Testis (tissue), 2 donors: ENCODE measurements at regions not wholly inside any gene's neighbourhood (a gene's known extent, or its start where the extent isn't known, plus 50 kb on each side); places are given as distances from the start of the nearest gene placed in this dataset.
"Not testable (repeated sequence)": the region's sequence is repeated elsewhere in the genome, so short reads cannot be mapped to it uniquely, and the experiment has no call there.

Experiments used
- DNase-seq: peaks from one replicate; pipeline ENCODE4 v3.0.0-alpha.2; 2019
- H3K27ac ChIP-seq, 2 donors: fragments of 200-600 bp; sonication (generic); one replicate each; pipeline ENCODE4 v1.5.1; 2019
- H3K27me3 ChIP-seq: fragments of 200-600 bp; sonication (generic); one replicate; pipeline ENCODE4 v1.5.1; 2019
- H3K36me3 ChIP-seq: fragments of 200-600 bp; sonication (generic); one replicate; pipeline ENCODE4 v1.5.1; 2017; ENCODE audit warnings: low read depth; ENCODE audit errors: missing control alignments
- H3K4me1 ChIP-seq: fragments of 200-600 bp; sonication (generic); one replicate; pipeline ENCODE4 v1.5.1; 2019
- H3K4me3 ChIP-seq, 2 donors: fragments of 200-600 bp; sonication (generic); one replicate each; pipeline ENCODE4 v1.5.1; 2017 to 2019
- H3K9me3 ChIP-seq: fragments of 200-600 bp; sonication (generic); one replicate; pipeline ENCODE4 v1.5.1; 2017
- CTCF ChIP-seq, 3 experiments: fragments of 450-650 bp in 2 of 3; fragments of 200-600 bp in 1 of 3; sonication (generic) in 1 of 3; IDR thresholded peaks; one replicate each; pipeline ENCODE4 v1.5.1; 2016 to 2019; ENCODE audit warnings: antibody characterized with exemption in 3 of 3, mild to moderate bottlenecking in 2 of 3, moderate library complexity in 1 of 3
- POLR2A ChIP-seq: fragments of 450-650 bp; IDR thresholded peaks from one replicate; pipeline ENCODE4 v1.6.1; 2017; ENCODE audit warnings: antibody characterized with exemption, mild to moderate bottlenecking, moderate library complexity
- WGBS, 2 donors: methylation state at CpG; one replicate each; pipeline ENCODE4 v1.1.5; 2018; 5-methylcytosine and 5-hydroxymethylcytosine counted together
- intact Hi-C: fragments of 100-400 bp; cut with DNase I; formaldehyde crosslinking; loops from one replicate; pipeline ENCODE4 v1.15.1; 2023; ENCODE audit warnings: low total_unique reads

GRCh38 chrX:43277879-43278278 is 378.2 kb upstream of the MAOA start:
- no peaks in the 10 kb centered on the region for H3K36me3 ChIP-seq
- no peak overlapping the region for H3K4me3 ChIP-seq
- H3K4me1 ChIP-seq: no peaks in the 10 kb centered on the region
- TF ChIP-seq POLR2A: no peak
- intact Hi-C loops: no loop called here
- WGBS, 2 donors: 86% methylated on average over 2 of the region's 8 CpGs; no CpG with 5 or more reads in 1 of the 2 donors
- no peaks in the 10 kb centered on the region for H3K27me3 ChIP-seq
- no peak for DNase-seq
- no peaks in the 10 kb centered on the region for H3K9me3 ChIP-seq
- no peak overlapping the region for H3K27ac ChIP-seq

GRCh38 chrX:43278440-43278839 is 377.7 kb upstream of the MAOA start:
- Histone ChIP-seq H3K9me3 (no peaks in the 10 kb centered on the region), H3K36me3 (no peaks in the 10 kb centered on the region), H3K4me1 (no peaks in the 10 kb centered on the region), H3K4me3 (no peak overlapping the region), H3K27ac (no peak overlapping the region), H3K27me3 (no peaks in the 10 kb centered on the region)
- WGBS, 2 donors: 69 to 80% methylated on average over 3 to 9 of the region's 19 CpGs
- intact Hi-C loops: no loop called here
- DNase-seq: no peak
- TF ChIP-seq CTCF (IDR thresholded peaks at IDR 0.05) (no peak), POLR2A (no peak)

GRCh38 chrX:43279341-43279808 is 376.7 kb upstream of the MAOA start:
- Histone ChIP-seq H3K27me3 (no peaks in the 10 kb centered on the region), H3K27ac (no peak overlapping the region), H3K4me1 (no peaks in the 10 kb centered on the region), H3K9me3 (no peaks in the 10 kb centered on the region), H3K36me3 (no peaks in the 10 kb centered on the region), H3K4me3 (peak overlapping the region in 1 of 2 donors; percentile 18)
- DNase-seq: no peak
- WGBS, 2 donors: 73 to 75% methylated on average over 4 to 9 of the region's 38 CpGs
- intact Hi-C loops: no loop called here
- no peak for TF ChIP-seq CTCF (IDR thresholded peaks at IDR 0.05)
- TF ChIP-seq POLR2A: no peak

GRCh38 chrX:43283187-43283586 is 372.9 kb upstream of the MAOA start:
- 74 to 78% methylated on average over 1 of the region's 1 CpG for WGBS, 2 donors
- no peaks in the 10 kb centered on the region for H3K9me3 ChIP-seq

DNA sequence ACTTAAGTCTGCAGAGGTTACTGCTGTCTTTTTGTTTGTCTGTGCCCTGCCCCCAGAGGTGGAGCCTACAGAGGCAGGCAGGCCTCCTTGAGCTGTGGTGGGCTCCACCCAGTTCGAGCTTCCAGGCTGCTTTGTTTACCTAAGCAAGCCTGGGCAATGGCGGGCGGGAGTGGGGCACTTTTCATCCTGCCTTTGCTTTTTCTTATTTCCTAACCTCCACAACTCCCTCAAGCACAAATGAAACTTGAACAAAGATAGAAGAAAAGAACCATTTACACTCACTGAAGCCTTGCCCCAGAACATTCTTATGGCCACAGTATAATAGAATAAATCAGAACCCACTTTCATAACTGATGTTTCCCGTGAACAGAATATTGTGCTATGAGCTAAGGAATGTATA is 344.5 kb upstream of the MAOA start:
- H3K27me3 ChIP-seq, DNase-seq, H3K36me3 ChIP-seq, H3K9me3 ChIP-seq, H3K27ac ChIP-seq, intact Hi-C loops, H3K4me1 ChIP-seq, H3K4me3 ChIP-seq: not testable (repeated sequence)
- 74 to 81% methylated on average over 4 of the region's 4 CpGs for WGBS, 2 donors

More at GRCh38 chrX:43283187-43283586, 372.9 kb upstream of the MAOA start:
- no peak overlapping the region for H3K27ac ChIP-seq
- no peaks in the 10 kb centered on the region for H3K36me3 ChIP-seq
- intact Hi-C loops: no loop called here
- TF ChIP-seq POLR2A: no peak
- TF ChIP-seq CTCF (IDR thresholded peaks at IDR 0.05): no peak
- H3K4me3 ChIP-seq: no peak overlapping the region
- no peaks in the 10 kb centered on the region for H3K27me3 ChIP-seq
- no peak for DNase-seq
- no peaks in the 10 kb centered on the region for H3K4me1 ChIP-seq

DNA sequence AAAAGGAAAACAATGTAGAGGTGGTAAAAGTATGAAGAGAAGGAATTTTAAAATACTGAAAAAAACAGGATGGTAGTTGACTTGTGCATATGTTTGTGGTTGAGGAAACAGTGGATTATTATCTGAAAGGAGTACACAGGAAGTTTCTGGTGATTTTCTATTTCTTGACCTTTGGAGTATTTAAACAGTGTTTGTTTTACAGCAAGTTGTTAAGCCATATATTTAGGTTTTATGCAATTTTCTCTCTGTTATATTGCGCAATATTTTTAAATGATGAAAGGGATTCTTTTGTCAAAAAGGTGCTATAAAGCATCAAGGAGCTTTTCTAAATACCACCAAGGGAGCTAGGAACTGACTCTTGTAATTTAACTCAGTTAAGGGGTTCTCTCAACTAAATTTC is 343.1 kb upstream of the MAOA start:
- Histone ChIP-seq H3K9me3 (no peaks in the 10 kb centered on the region), H3K36me3 (no peaks in the 10 kb centered on the region), H3K4me1 (no peaks in the 10 kb centered on the region), H3K27ac (no peak overlapping the region), H3K4me3 (no peak overlapping the region), H3K27me3 (no peaks in the 10 kb centered on the region)
- intact Hi-C loops: no loop called here
- TF ChIP-seq POLR2A (no peak), CTCF (IDR thresholded peaks at IDR 0.05) (no peak)
- no peak for DNase-seq
- WGBS, 2 donors: 83 to 100% methylated on average over 1 of the region's 1 CpG
